CD14-positive monocyte (primary cell): ENCODE measurements at regions not wholly inside any gene's neighbourhood (a gene's known extent, or its start where the extent isn't known, plus 50 kb on each side); places are given as distances from the start of the nearest gene placed in this dataset.

Experiments used
- DNase-seq, 3 donors: peaks; one replicate each; pipeline ENCODE4 v3.0.0-alpha.2; 2011 to 2022
- H2AFZ ChIP-seq: 2 replicates; pipeline ENCODE4 v1.6.0; 2012; ENCODE audit warnings: mild to moderate bottlenecking, low read depth, low read length, inconsistent platforms; ENCODE audit not compliant: insufficient read depth, poor library complexity, severe bottlenecking
- H3K27ac ChIP-seq, 2 donors: 1 replicate in 1 of 2; 2 replicates in 1 of 2; pipeline ENCODE4 v1.5.1; 2012 to 2013; ENCODE audit warnings: low read length in 2 of 2, control low read depth in 1 of 2, inconsistent platforms in 1 of 2, low read depth in 1 of 2, mild to moderate bottlenecking in 1 of 2
- H3K27me3 ChIP-seq, 2 donors: one replicate each; pipeline versions ENCODE4 v1.6.0 to v1.6.1; 2011 to 2013; ENCODE audit warnings: low read length in 2 of 2; ENCODE audit not compliant: control insufficient read depth in 2 of 2, insufficient read depth in 2 of 2
- H3K36me3 ChIP-seq, 2 donors: replicated peaks in 1 of 2; 1 replicate in 1 of 2; 2 replicates in 1 of 2; pipeline versions ENCODE4 v1.5.1 to v1.6.1; 2012 to 2013; ENCODE audit warnings: low read length in 2 of 2, control low read depth in 1 of 2, inconsistent platforms in 1 of 2, mild to moderate bottlenecking in 1 of 2; ENCODE audit not compliant: insufficient read depth in 2 of 2, control insufficient read depth in 1 of 2
- H3K4me1 ChIP-seq, 2 donors: 1 replicate in 1 of 2; 2 replicates in 1 of 2; pipeline versions ENCODE4 v1.5.1 to v1.6.1; 2012 to 2013; ENCODE audit warnings: low read length in 2 of 2, control low read depth in 1 of 2, inconsistent platforms in 1 of 2, mild to moderate bottlenecking in 1 of 2, moderate library complexity in 1 of 2; ENCODE audit not compliant: insufficient read depth in 2 of 2, control insufficient read depth in 1 of 2
- H3K4me2 ChIP-seq: replicated peaks from 2 replicates; pipeline ENCODE3; 2012; ENCODE audit warnings: low read length, moderate library complexity, mild to moderate bottlenecking; ENCODE audit not compliant: poor library complexity, severe bottlenecking; ENCODE audit errors: extremely low read depth
- H3K4me3 ChIP-seq, 3 experiments: fragments of 200-600 bp in 1 of 3; sonication (generic) in 1 of 3; replicated peaks in 1 of 3; 1 replicate in 2 of 3; 2 replicates in 1 of 3; pipeline ENCODE4 v1.5.1; 2011 to 2013; ENCODE audit warnings: low read length in 3 of 3, mild to moderate bottlenecking in 3 of 3, control low read depth in 2 of 3, low read depth in 2 of 3, inconsistent platforms in 1 of 3, moderate library complexity in 1 of 3
- H3K79me2 ChIP-seq: 2 replicates; pipeline ENCODE4 v1.6.0; 2012; ENCODE audit warnings: mild to moderate bottlenecking, control low read depth, inconsistent platforms, low read length, moderate library complexity; ENCODE audit not compliant: insufficient read depth
- H3K9ac ChIP-seq: 2 replicates; pipeline ENCODE4 v1.6.0; 2017; ENCODE audit warnings: low read length, mild to moderate bottlenecking; ENCODE audit not compliant: insufficient read depth, poor library complexity, severe bottlenecking
- H3K9me3 ChIP-seq, 2 donors: replicated peaks in 1 of 2; 1 replicate in 1 of 2; 2 replicates in 1 of 2; pipeline versions ENCODE4 v1.5.1 to v1.6.1; 2012 to 2013; ENCODE audit warnings: low read length in 2 of 2, control low read depth in 1 of 2; ENCODE audit not compliant: control insufficient read depth in 1 of 2, insufficient read depth in 1 of 2
- H4K20me1 ChIP-seq: 2 replicates; pipeline ENCODE4 v1.6.0; 2012; ENCODE audit warnings: mild to moderate bottlenecking, low read length, control low read depth, moderate library complexity; ENCODE audit not compliant: insufficient read depth
- H3K27ac Mint-ChIP-seq, 7 donors: one replicate each; pipeline ENCODE4 v1.8.0; 2020; ENCODE audit warnings: mild to moderate bottlenecking in 7 of 7, mixed read lengths in 7 of 7, moderate library complexity in 6 of 7, inconsistent platforms in 2 of 7
- H3K27me3 Mint-ChIP-seq, 3 donors: one replicate each; pipeline ENCODE4 v1.8.0; 2021 to 2022; ENCODE audit warnings: low read depth in 3 of 3, mild to moderate bottlenecking in 3 of 3, mixed read lengths in 3 of 3, moderate library complexity in 3 of 3, inconsistent platforms in 1 of 3
- H3K36me3 Mint-ChIP-seq, 2 donors: one replicate each; pipeline ENCODE4 v1.8.0; 2020; ENCODE audit warnings: mixed read lengths in 2 of 2, inconsistent platforms in 1 of 2, mild to moderate bottlenecking in 1 of 2
- H3K4me1 Mint-ChIP-seq: one replicate; pipeline ENCODE4 v1.8.0; 2020; ENCODE audit warnings: mild to moderate bottlenecking, mixed read lengths
- H3K4me3 Mint-ChIP-seq, 2 donors: one replicate each; pipeline ENCODE4 v1.8.0; 2020; ENCODE audit warnings: mild to moderate bottlenecking in 2 of 2, mixed read lengths in 2 of 2, moderate library complexity in 1 of 2
- H3K9me3 Mint-ChIP-seq, 7 donors: one replicate each; pipeline ENCODE4 v1.8.0; 2020 to 2022; ENCODE audit warnings: mixed read lengths in 7 of 7, mild to moderate bottlenecking in 6 of 7, moderate library complexity in 6 of 7, inconsistent platforms in 2 of 7
- WGBS: methylation state at CpG from one replicate; pipeline ENCODE4 v1.1.5; 2013; ENCODE audit warnings: missing lambda C conversion rate; ENCODE audit not compliant: insufficient coverage; 5-methylcytosine and 5-hydroxymethylcytosine counted together
- intact Hi-C, 2 donors: fragments of 100-400 bp; cut with micrococcal nuclease; formaldehyde crosslinking; loops; one replicate each; pipeline versions ENCODE4 v1.15.0 to v1.15.1; 2023
- TF ChIP-seq, protein P1 (sequence below): fragments of 200-600 bp; IDR thresholded peaks from one replicate; pipeline ENCODE4 v1.8.0; 2022; ENCODE audit warnings: antibody characterized with exemption, mild to moderate bottlenecking

DNA sequence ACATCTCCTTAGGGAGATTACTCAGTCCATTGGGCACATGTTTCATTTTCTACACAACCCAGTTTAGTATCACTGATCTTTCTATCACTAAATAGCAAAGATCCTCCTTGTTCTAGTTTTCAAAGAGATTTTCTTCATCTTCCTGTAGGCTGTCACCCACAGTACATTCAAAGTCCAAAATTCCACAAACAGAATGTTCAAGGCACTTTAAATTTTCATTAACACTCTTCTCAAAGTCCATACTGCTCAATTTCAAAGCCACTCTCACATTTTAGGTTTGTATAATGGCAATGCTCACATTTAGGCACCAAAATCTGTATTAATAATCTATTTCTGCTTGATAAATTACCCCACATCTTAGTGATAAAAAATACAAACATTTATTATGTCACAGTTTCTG lies 152.8 kb downstream of the FSIP2 start:
- H3K36me3 ChIP-seq, result no peaks in the 10 kb centered on the region
- Mint-ChIP-seq H3K4me1 (no peaks in the 10 kb centered on the region), H3K9me3 (peaks cover 0 to 3% (median 1%) of the 10 kb centered on the region in 7 donors), H3K27me3 (no peaks in the 10 kb centered on the region), H3K27ac (no peak overlapping the region), H3K36me3 (no peaks in the 10 kb centered on the region), H3K4me3 (no peak overlapping the region)
- DNase-seq, result no peak
- intact Hi-C loops, result no loop called here
- TF ChIP-seq, protein P1, sequence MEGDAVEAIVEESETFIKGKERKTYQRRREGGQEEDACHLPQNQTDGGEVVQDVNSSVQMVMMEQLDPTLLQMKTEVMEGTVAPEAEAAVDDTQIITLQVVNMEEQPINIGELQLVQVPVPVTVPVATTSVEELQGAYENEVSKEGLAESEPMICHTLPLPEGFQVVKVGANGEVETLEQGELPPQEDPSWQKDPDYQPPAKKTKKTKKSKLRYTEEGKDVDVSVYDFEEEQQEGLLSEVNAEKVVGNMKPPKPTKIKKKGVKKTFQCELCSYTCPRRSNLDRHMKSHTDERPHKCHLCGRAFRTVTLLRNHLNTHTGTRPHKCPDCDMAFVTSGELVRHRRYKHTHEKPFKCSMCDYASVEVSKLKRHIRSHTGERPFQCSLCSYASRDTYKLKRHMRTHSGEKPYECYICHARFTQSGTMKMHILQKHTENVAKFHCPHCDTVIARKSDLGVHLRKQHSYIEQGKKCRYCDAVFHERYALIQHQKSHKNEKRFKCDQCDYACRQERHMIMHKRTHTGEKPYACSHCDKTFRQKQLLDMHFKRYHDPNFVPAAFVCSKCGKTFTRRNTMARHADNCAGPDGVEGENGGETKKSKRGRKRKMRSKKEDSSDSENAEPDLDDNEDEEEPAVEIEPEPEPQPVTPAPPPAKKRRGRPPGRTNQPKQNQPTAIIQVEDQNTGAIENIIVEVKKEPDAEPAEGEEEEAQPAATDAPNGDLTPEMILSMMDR, result no peak
- no peak overlapping the region for H3K27ac ChIP-seq
- no peaks in the 10 kb centered on the region for H3K9me3 ChIP-seq
- no peaks in the 10 kb centered on the region for H3K4me1 ChIP-seq
- H3K27me3 ChIP-seq, result no peaks in the 10 kb centered on the region
- no peak overlapping the region for H3K4me2 ChIP-seq
- H3K79me2 ChIP-seq, result no peaks in the 10 kb centered on the region
- no peak overlapping the region for H2AFZ ChIP-seq
- H4K20me1 ChIP-seq, result no peaks in the 10 kb centered on the region
- no peak overlapping the region for H3K9ac ChIP-seq
- H3K4me3 ChIP-seq, result no peak overlapping the region

DNA sequence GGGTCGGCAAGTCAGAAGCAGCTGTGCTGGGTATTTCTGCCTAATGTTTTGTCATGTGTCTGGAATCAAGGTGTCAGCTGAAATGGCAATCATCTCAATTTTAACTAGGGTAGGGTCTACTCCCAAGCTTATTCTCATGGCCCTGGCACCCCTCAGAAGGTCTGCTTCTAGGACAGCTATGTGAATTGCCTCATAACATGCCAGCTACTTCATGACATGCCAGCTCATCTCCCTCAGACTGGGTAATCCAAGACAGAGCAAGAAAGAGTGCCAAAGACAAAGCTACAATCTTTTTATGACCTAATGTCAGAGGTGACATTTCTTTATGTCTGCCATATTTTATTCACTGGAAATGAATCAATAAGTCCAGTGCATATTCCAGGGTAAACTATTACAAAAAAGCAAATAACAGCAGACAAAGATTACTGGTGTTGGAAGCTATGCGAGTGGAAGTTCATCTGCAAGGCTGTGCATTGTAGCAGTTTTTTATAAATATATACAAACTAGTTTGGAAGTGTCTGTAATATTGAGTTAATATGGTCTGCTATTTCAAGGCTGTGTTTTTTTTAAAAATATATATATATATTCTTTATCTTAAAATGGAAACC lies 153.3 kb downstream of the FSIP2 start:
- Mint-ChIP-seq H3K27me3 (no peaks in the 10 kb centered on the region), H3K27ac (no peak overlapping the region), H3K4me1 (no peaks in the 10 kb centered on the region), H3K36me3 (no peaks in the 10 kb centered on the region), H3K4me3 (no peak overlapping the region), H3K9me3 (peaks cover 0 to 3% (median 2%) of the 10 kb centered on the region in 7 donors)
- no peak overlapping the region for H3K4me2 ChIP-seq
- no peak overlapping the region for H2AFZ ChIP-seq
- H3K79me2 ChIP-seq, result no peaks in the 10 kb centered on the region
- H3K4me1 ChIP-seq, result no peaks in the 10 kb centered on the region
- H3K27me3 ChIP-seq, result no peaks in the 10 kb centered on the region
- TF ChIP-seq, protein P1, result no peak
- no peak overlapping the region for H3K4me3 ChIP-seq
- no peaks in the 10 kb centered on the region for H4K20me1 ChIP-seq
- H3K9ac ChIP-seq, result no peak overlapping the region
- no peaks in the 10 kb centered on the region for H3K36me3 ChIP-seq
- no peak for DNase-seq
- WGBS, result no CpG with 5 or more reads among the region's 2 CpGs
- H3K9me3 ChIP-seq, result no peaks in the 10 kb centered on the region
- H3K27ac ChIP-seq, result no peak overlapping the region
- intact Hi-C loops, result no loop called here
